RWPE1 (cell line): ENCODE measurements at regions not wholly inside any gene's neighbourhood (a gene's known extent, or its start where the extent isn't known, plus 50 kb on each side); places are given as distances from the start of the nearest gene placed in this dataset.

Experiments used
- CTCF ChIA-PET: fragments of 350-600 bp; sonication (Branson Sonifier 250); formaldehyde crosslinking; extraction: SDS; loops from one replicate; lab custom pipeline; 2021; lab: Yijun Ruan, JAX
- POLR2A ChIA-PET: fragments of 400-600 bp; formaldehyde crosslinking; extraction: SDS; loops from one replicate; lab custom pipeline; 2020; ENCODE audit warnings: antibody characterized with exemption; ENCODE audit not compliant: low non-redundant PET; lab: Yijun Ruan, JAX
- DNase-seq: peaks from one replicate; pipeline ENCODE4 v3.0.0; 2012; ENCODE audit warnings: low spot score
- H3K27ac ChIP-seq: fragments of 450-650 bp; 2 replicates; pipeline ENCODE4 v1.5.1; 2017
- TF ChIP-seq, protein P1 (sequence below): fragments of 450-650 bp; conservative IDR thresholded peaks from 2 replicates; pipeline ENCODE4 v1.5.1; 2017; ENCODE audit warnings: low read depth, mild to moderate bottlenecking

DNA sequence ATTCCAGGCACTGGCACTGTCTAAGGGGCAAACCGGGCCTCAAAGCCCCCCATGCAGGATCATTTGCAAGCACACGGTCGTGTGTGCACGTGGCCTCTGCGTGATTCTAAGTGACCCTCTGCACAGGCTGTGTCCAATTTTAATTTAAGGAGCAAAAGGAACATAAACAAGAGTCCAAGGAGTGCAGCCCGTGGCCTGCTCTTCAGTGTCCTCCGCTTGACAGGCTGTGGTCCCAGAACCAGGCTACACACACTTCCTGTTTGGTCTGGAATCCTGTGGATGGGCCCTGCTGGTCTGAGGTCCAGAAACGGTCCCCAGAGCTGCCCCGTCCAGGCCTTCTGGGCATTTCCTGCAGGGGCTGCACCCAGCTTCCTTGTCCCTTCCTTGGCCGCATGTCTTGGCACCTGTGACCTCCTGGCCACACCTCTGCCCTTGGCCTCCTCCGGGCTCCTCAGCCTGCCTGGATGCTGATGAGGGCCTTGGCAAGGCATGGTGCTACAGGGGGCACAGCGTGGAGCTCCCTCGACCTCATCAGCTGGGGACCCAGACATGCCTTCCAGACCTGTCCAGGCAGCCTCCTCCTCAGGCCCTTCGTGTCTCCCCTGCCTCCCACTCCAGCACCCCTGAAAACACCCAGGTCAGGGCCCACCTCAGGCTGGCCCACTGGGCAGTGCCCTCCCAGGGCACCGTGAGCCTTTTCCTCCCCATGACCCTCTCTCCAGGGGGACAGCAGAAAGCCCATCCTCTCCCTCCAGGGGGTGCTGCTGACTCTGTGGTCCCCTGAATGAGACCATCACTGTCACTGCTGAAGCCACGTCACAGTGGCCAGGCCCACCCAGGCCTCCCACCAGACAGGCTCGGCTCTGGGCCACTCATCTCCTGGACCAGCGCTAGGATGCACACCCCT lies 136.4 kb upstream of the GPC1 start:
- CTCF ChIA-PET: no interaction called here
- H3K27ac ChIP-seq: no peak overlapping the region
- TF ChIP-seq, protein P1, sequence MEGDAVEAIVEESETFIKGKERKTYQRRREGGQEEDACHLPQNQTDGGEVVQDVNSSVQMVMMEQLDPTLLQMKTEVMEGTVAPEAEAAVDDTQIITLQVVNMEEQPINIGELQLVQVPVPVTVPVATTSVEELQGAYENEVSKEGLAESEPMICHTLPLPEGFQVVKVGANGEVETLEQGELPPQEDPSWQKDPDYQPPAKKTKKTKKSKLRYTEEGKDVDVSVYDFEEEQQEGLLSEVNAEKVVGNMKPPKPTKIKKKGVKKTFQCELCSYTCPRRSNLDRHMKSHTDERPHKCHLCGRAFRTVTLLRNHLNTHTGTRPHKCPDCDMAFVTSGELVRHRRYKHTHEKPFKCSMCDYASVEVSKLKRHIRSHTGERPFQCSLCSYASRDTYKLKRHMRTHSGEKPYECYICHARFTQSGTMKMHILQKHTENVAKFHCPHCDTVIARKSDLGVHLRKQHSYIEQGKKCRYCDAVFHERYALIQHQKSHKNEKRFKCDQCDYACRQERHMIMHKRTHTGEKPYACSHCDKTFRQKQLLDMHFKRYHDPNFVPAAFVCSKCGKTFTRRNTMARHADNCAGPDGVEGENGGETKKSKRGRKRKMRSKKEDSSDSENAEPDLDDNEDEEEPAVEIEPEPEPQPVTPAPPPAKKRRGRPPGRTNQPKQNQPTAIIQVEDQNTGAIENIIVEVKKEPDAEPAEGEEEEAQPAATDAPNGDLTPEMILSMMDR: no peak
- POLR2A ChIA-PET: no interaction called here
- DNase-seq: no peak

GRCh38 chr2:240299710-240300068 lies 135.8 kb upstream of the GPC1 start:
- no peak overlapping the region for H3K27ac ChIP-seq
- DNase-seq: no peak
- TF ChIP-seq, protein P1: no peak
- CTCF ChIA-PET: no interaction called here
- POLR2A ChIA-PET: no interaction called here

- POLR2A ChIA-PET: no interaction called here
- TF ChIP-seq, protein P1: no peak
- CTCF ChIA-PET: no interaction called here
- no peak overlapping the region for H3K27ac ChIP-seq
- no peak for DNase-seq
Observed at GRCh38 chr2:240300261-240300821, 135.1 kb upstream of the GPC1 start.

- DNase-seq: no peak
Observed at GRCh38 chr2:240300840-240301239, 134.6 kb upstream of the GPC1 start.

GRCh38 chr2:240301256-240301795 lies 134.1 kb upstream of the GPC1 start:
- TF ChIP-seq, protein P1: no peak
- ChIA-PET CTCF (no interaction called here), POLR2A (no interaction called here)
- DNase-seq: no peak
- no peak overlapping the region for H3K27ac ChIP-seq

More at GRCh38 chr2:240300840-240301239, 134.6 kb upstream of the GPC1 start:
- H3K27ac ChIP-seq: no peak overlapping the region
- TF ChIP-seq, protein P1: no peak
- ChIA-PET CTCF (no interaction called here), POLR2A (no interaction called here)

GRCh38 chr2:240302041-240302440 lies 133.4 kb upstream of the GPC1 start:
- TF ChIP-seq, protein P1: no peak
- CTCF ChIA-PET: no interaction called here
- no peak overlapping the region for H3K27ac ChIP-seq
- POLR2A ChIA-PET: no interaction called here
- DNase-seq: no peak
